ENCODE measurements at regions not wholly inside any gene's neighbourhood (a gene's known extent, or its start where the extent isn't known, plus 50 kb on each side); places are given as distances from the start of the nearest gene placed in this dataset.

- TF ChIP-seq LRRFIP1 (CRISPR knock-in tag; conservative IDR thresholded peaks at IDR 0.05), result no peak
- TF ChIP-seq SMARCE1 (IDR thresholded peaks at IDR 0.05; ENCODE audit: borderline replicate concordance), result no peak
- TF ChIP-seq SOX5 (CRISPR knock-in tag; IDR thresholded peaks at IDR 0.05; ENCODE audit: borderline replicate concordance), result peak; percentile 53; the same call in 1 of the 2 replicates
- no peak for TF ChIP-seq ZNF496 (CRISPR knock-in tag; IDR thresholded peaks at IDR 0.05; ENCODE audit: insufficient replicate concordance)
- TF ChIP-seq SMAD3 (CRISPR knock-in tag; IDR thresholded peaks at IDR 0.05), result peak; percentile 90
- peak; percentile 84; the same call in 1 of the 2 replicates for TF ChIP-seq ZNF761 (CRISPR knock-in tag; conservative IDR thresholded peaks at IDR 0.05)
- no peak for TF ChIP-seq KLF9 (CRISPR knock-in tag; IDR thresholded peaks at IDR 0.05; ENCODE audit: low read depth)
- TF ChIP-seq, protein P1, sequence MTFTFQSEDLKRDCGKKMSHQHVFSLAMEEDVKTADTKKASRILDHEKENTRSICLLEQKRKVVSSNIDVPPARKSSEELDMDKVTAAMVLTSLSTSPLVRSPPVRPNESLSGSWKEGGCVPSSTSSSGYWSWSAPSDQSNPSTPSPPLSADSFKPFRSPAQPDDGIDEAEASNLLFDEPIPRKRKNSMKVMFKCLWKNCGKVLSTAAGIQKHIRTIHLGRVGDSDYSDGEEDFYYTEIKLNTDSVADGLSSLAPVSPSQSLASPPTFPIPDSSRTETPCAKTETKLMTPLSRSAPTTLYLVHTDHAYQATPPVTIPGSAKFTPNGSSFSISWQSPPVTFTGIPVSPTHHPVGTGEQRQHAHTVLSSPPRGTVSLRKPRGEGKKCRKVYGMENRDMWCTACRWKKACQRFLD (CRISPR knock-in tag; IDR thresholded peaks at IDR 0.05; ENCODE audit: borderline replicate concordance), result 0 out of 2 replicates have a peak, but pooled peaks have one; percentile 76
- TF ChIP-seq ZNF34 (CRISPR knock-in tag; IDR thresholded peaks at IDR 0.05; ENCODE audit: borderline replicate concordance), result no peak
- no peak for TF ChIP-seq ZSCAN20 (CRISPR knock-in tag; IDR thresholded peaks at IDR 0.05; ENCODE audit: borderline replicate concordance)
- peak; percentile 98; the same call in 1 of the 2 replicates for TF ChIP-seq ZBTB4 (CRISPR knock-in tag; IDR thresholded peaks at IDR 0.05; ENCODE audit: borderline replicate concordance)
- no peak for TF ChIP-seq KLF11 (CRISPR knock-in tag; IDR thresholded peaks at IDR 0.05)
- TF ChIP-seq PRMT3 (CRISPR knock-in tag; IDR thresholded peaks at IDR 0.05; ENCODE audit: borderline replicate concordance, low read depth), result no peak
- TF ChIP-seq, protein P2, sequence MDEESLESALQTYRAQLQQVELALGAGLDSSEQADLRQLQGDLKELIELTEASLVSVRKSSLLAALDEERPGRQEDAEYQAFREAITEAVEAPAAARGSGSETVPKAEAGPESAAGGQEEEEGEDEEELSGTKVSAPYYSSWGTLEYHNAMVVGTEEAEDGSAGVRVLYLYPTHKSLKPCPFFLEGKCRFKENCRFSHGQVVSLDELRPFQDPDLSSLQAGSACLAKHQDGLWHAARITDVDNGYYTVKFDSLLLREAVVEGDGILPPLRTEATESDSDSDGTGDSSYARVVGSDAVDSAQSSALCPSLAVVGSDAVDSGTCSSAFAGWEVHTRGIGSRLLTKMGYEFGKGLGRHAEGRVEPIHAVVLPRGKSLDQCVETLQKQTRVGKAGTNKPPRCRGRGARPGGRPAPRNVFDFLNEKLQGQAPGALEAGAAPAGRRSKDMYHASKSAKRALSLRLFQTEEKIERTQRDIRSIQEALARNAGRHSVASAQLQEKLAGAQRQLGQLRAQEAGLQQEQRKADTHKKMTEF (CRISPR knock-in tag; IDR thresholded peaks at IDR 0.05), result peak; percentile 89
- TF ChIP-seq FOXP1 (IDR thresholded peaks at IDR 0.05), result no peak
- no peak for TF ChIP-seq FOXP1 (CRISPR knock-in tag; IDR thresholded peaks at IDR 0.05)
- TF ChIP-seq ZSCAN25 (CRISPR knock-in tag; IDR thresholded peaks at IDR 0.05), result peak; percentile 64
- no peak for TF ChIP-seq DBP (CRISPR knock-in tag; IDR thresholded peaks at IDR 0.05; ENCODE audit: not compliant biosample characterization)
- no peak for TF ChIP-seq THYN1 (CRISPR knock-in tag; IDR thresholded peaks at IDR 0.05; ENCODE audit: borderline replicate concordance, low read depth)
- TF ChIP-seq ZNF792 (CRISPR knock-in tag; IDR thresholded peaks at IDR 0.05), result peak; percentile 92
- no peak for TF ChIP-seq ZFP36 (IDR thresholded peaks at IDR 0.05; ENCODE audit: borderline replicate concordance, low read depth, low read length, partially characterized antibody)
Observed at GRCh38 chr6:27772261-27773001, 139.8 kb downstream of the OR2B2 start (continued).

Measured in HepG2 (cell line).